GM12892 (cell line): ENCODE measurements at regions not wholly inside any gene's neighbourhood (a gene's known extent, or its start where the extent isn't known, plus 50 kb on each side); places are given as distances from the start of the nearest gene placed in this dataset.

ENCODE experiments used
- DNase-seq: peaks from one replicate; pipeline ENCODE4 v3.0.0; 2011; ENCODE audit not compliant: insufficient read length
- FAIRE-seq: peaks from 2 replicates; lab custom pipeline; 2011; peaks lifted over from hg19 to GRCh38; lab: Jason Lieb, UNC
- POLR2A ChIP-seq: IDR thresholded peaks from 2 replicates; pipeline ENCODE4 v1.6.1; 2011; ENCODE audit warnings: low read depth, low read length, control low read depth
- POLR2AphosphoS5 ChIP-seq: IDR thresholded peaks from 2 replicates; pipeline ENCODE4 v1.6.1; 2011; ENCODE audit warnings: low read depth, low read length, control low read depth
- TAF1 ChIP-seq: IDR thresholded peaks from 2 replicates; pipeline ENCODE4 v1.6.1; 2011; ENCODE audit warnings: low read depth, mild to moderate bottlenecking, control low read depth, low read length, borderline replicate concordance

GRCh38 chr7:17058568-17058967, 176.8 kb upstream of the AGR3 start:
- FAIRE-seq (no peak), DNase-seq (no peak)
- TF ChIP-seq POLR2AphosphoS5: no peak
- no peak for TF ChIP-seq TAF1
- TF ChIP-seq POLR2A: no peak

GRCh38 chr7:17060051-17060450, 178.3 kb upstream of the AGR3 start:
- no peak for TF ChIP-seq POLR2A
- TF ChIP-seq POLR2AphosphoS5: no peak
- no peak for TF ChIP-seq TAF1
- no peak for FAIRE-seq
- DNase-seq: no peak

GRCh38 chr7:17061443-17061842, 179.7 kb upstream of the AGR3 start:
- TF ChIP-seq POLR2AphosphoS5 (no peak), TAF1 (no peak), POLR2A (no peak)
- no peak for FAIRE-seq

GRCh38 chr7:17062151-17063044, 180.6 kb upstream of the AGR3 start:
- TF ChIP-seq POLR2A (no peak), POLR2AphosphoS5 (no peak), TAF1 (no peak)
- FAIRE-seq (peak; percentile 14), DNase-seq (no peak)

More at GRCh38 chr7:17061443-17061842, 179.7 kb upstream of the AGR3 start:
- no peak for DNase-seq

GRCh38 chr7:17063045-17063383, 181.2 kb upstream of the AGR3 start:
- DNase-seq (no peak), FAIRE-seq (no peak)
- no peak for TF ChIP-seq POLR2AphosphoS5
- no peak for TF ChIP-seq POLR2A
- TF ChIP-seq TAF1: no peak

GRCh38 chr7:17067691-17068090, 185.9 kb upstream of the AGR3 start:
- FAIRE-seq (no peak), DNase-seq (no peak)
- no peak for TF ChIP-seq POLR2AphosphoS5
- no peak for TF ChIP-seq POLR2A
- no peak for TF ChIP-seq TAF1

GRCh38 chr7:17069146-17069545, 187.4 kb upstream of the AGR3 start:
- DNase-seq: peak; percentile 8
- TF ChIP-seq TAF1 (no peak), POLR2A (no peak), POLR2AphosphoS5 (no peak)
- peak; percentile 76 for FAIRE-seq

- peak; percentile 78 for FAIRE-seq
- DNase-seq: no peak
- no peak for TF ChIP-seq TAF1
- TF ChIP-seq POLR2A: no peak
- TF ChIP-seq POLR2AphosphoS5: no peak
These were observed 188.5 kb upstream of the AGR3 start for GRCh38 chr7:17070231-17070708.

GRCh38 chr7:17071866-17072265, 190.1 kb upstream of the AGR3 start:
- DNase-seq: peak; percentile 8
- TF ChIP-seq TAF1 (no peak), POLR2A (no peak), POLR2AphosphoS5 (no peak)
- peak; percentile 46 for FAIRE-seq

GRCh38 chr7:17075601-17076255, 193.9 kb upstream of the AGR3 start:
- no peak for DNase-seq
- TF ChIP-seq POLR2AphosphoS5 (no peak), POLR2A (no peak), TAF1 (no peak)
- FAIRE-seq: no peak

GRCh38 chr7:17078298-17078697, 196.5 kb upstream of the AGR3 start:
- TF ChIP-seq POLR2A: no peak
- no peak for TF ChIP-seq TAF1
- TF ChIP-seq POLR2AphosphoS5: no peak
- DNase-seq (no peak), FAIRE-seq (no peak)
